Renal cortex interstitium (tissue), 11 donors: ENCODE measurements at regions not wholly inside any gene's neighbourhood (a gene's known extent, or its start where the extent isn't known, plus 50 kb on each side); places are given as distances from the start of the nearest gene placed in this dataset.
"Not testable (repeated sequence)": the region's sequence is repeated elsewhere in the genome, so short reads cannot be mapped to it uniquely, and the experiment has no call there.

ENCODE experiments used
- DNase-seq, 11 donors: peaks; one replicate each; pipeline ENCODE4 v3.0.0-alpha.2; 2013; ENCODE audit warnings: low read depth in 9 of 11, low spot score in 4 of 11; ENCODE audit errors: extremely low read depth in 1 of 11

DNA sequence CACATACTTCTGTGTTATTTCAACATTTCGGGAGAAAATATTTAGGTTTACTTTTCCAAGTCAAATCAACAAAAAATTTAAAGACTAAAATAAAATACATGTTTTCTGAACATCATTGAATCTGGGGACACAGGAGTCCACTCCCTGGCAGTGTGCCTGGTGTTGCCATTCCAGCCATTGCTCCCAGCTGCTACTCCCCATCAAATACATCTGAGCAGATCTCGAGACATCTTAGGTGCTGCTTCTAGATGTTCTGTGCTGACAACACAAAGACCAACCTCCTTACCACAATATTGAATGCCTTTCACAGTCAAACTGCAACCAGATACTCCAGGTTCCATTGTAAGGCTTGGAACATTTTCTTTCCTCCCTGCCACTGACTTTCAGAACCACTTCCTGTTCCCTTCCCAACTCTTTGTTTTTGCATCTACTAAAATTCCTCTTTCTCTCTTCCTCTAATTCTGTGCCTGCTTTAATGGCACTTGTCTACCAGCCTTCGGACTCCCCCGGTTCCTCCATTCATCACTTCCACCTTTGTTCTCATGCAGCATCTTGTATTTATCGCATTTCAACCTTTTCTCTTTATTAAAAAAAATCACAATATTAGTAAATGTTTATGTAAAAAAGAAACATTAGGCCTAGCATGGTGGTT, 81.1 kb upstream of the SLC4A7 start:
- DNase-seq: no peak

- no peak for DNase-seq
These were observed 77.4 kb upstream of the SLC4A7 start for GRCh38 chr3:27561576-27561975.

- DNase-seq: no peak
These were observed 76.4 kb upstream of the SLC4A7 start for GRCh38 chr3:27560484-27561056.

DNA sequence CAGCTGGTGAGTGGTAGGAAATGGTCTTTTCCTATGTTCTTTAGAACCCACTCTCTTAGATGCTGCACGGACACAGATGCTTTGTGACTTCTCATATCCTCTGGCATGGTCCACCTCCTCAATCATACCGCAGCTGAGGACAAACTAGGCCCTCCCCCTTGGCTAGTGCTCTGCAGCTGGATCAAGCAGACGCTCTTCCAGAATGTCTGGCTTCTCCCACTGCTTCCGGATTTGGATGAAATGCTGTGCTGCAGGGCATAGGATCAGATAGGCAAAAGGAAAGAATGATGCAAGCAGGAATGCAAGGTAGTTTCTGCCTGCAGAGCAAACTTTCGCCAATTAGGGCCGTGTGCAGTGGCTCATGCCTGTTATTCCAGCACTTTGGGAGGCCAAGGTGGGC, 75.7 kb upstream of the SLC4A7 start:
- peak in 4 of 11 donors; percentile 18 to 39 (median 32) for DNase-seq

- no peak for DNase-seq
These were observed 75.2 kb upstream of the SLC4A7 start for GRCh38 chr3:27559381-27559780.

DNA sequence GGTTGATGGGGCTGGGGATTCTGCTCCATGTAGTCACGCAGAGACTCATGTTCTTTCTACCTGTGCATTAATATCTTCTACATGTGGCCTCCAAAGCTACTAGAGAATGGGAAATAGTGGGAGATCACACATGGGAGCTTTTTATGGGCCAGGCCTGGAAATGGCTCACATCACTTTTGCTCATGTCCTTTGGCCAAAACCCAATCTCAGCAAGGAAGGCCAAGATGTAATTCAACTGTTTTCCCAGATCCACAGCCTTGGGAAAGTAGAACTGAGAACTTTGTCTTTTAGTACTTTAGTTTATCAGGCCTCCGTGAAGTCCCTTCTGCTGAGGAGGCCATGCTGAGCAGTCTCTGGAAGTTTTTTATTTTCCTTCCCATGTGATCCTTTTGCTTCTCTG, 73.2 kb upstream of the SLC4A7 start:
- no peak for DNase-seq

GRCh38 chr3:27556887-27557286, 72.7 kb upstream of the SLC4A7 start:
- DNase-seq: no peak

DNA sequence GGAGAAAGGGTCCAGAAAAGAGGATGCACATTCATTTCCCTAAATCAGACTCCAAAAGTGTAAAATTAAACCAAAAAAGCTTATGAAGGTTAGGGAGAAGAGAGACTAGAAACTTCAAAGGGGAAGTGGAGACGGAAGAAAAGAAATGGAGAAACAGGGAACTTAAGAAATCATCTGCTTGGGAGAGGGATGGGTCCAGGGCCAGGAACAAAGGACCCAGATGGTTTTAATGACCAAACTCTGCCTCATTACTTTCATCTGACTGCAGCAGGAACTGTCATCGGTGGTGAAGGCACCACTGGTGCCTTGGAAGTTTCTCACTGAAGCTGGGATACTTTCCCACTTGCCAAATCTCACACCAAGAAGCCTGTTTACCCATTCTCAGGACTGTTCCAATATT, 70.5 kb upstream of the SLC4A7 start:
- DNase-seq: no peak

DNA sequence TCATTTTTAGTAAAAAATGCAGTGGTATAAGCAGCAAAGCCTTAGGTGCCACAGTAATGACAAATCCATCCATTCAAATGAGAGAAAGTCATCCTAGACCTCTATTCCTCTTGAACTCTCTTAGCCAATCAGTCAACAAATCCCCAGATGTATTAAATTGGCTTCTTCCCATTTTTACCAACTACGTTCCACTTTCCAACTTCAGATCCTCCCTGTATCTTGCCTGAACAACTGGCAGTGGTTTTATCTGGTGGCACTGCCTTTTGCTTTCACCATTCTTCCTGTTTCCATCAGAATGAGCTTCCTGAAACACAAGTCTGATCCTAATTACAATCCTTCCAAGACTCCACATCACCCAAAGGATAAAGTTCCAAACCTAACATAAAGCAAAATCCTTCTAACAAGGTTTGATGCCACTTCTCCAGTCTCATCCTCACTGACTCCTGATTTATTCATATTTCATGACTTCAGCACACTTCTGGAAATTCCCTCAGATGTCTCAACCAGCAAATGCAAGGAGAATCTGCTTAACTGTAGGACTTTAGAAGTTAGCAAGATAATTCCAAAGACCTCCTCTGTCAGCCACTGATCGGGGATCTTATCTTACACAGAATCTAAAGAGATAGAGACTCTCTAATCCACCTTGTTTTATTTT, 69.8 kb upstream of the SLC4A7 start:
- DNase-seq: no peak

- not testable (repeated sequence) for DNase-seq
These were observed 68.5 kb upstream of the SLC4A7 start for GRCh38 chr3:27552708-27553107.

DNA sequence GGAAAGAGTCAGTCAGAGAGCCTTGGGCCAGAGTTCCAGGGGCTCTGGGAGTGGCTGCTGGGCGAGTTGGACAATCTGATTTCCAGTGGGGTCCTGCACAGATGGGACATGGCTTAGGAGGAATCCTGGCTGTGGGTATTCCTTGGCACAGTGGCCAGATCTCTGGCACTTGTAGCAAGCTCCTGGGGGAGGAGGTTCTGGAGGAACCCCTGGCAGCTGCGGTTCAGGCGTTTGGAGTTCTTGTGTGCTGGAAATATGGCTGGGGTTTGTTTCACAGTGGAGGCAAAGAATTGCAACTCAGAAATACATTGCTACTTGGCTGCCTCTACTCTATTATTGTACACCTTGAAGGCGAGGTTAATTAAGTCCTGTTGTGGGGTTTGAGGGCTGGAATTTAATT, 67.2 kb upstream of the SLC4A7 start:
- DNase-seq: not testable (repeated sequence)

DNA sequence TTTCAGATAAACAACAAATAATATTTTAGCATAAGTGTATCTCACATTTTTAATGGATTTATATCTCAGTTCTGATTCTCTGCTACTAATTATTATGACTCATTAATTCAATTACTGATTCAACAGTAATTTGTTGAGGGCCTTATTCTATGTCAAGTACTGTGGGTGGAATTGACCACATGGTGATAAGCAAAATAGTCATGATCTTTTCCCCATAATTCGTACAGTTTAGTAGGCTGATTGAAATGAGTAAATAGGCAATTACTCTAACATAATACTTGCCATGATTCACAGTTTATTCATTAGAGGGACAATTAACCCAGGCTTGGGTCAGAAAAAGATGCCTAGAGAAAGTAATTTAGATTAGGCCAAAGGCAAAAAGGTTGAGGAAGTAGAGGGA, 60.9 kb upstream of the SLC4A7 start:
- no peak for DNase-seq

GRCh38 chr3:27544372-27544865, 60.2 kb upstream of the SLC4A7 start:
- no peak for DNase-seq

DNA sequence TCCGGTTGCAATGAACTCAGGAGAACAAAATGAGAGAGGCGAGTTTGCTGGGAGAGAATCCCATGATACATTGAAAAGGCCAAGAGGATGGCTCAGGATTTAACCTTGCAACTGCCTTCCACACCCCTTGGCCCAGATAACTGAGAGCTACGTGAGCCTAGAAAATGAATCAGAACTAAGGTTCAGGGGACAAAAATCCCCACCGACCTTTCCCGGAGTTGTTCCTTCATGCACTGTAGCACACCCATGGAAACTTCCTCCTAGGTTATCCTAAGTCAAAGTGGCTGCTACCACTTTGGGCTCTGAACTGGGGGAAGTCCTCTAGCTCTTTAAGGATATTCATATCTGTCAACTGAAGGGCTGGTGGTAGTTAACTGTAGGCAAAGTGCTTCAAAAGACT, 58.3 kb upstream of the SLC4A7 start:
- no peak for DNase-seq

DNA sequence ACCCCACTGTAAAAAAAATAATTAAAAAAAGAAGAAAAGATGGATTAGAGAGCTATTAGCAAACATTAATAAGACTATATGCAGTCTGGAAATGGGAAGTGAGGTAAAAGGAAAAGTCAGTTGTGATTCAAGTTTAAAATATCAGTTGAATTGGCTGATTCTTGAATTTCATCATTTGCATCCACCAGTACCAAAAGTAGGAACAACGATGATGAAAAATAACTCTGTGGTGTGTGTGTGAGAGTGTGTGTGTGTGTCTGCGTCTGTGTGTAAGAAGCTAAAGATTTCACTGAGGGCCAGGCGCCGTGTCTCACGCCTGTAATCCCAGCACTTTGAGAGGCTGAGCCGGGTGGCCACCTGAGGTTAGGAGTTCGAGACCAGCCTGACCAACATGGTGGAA, 56.0 kb upstream of the SLC4A7 start:
- DNase-seq: no peak

DNA sequence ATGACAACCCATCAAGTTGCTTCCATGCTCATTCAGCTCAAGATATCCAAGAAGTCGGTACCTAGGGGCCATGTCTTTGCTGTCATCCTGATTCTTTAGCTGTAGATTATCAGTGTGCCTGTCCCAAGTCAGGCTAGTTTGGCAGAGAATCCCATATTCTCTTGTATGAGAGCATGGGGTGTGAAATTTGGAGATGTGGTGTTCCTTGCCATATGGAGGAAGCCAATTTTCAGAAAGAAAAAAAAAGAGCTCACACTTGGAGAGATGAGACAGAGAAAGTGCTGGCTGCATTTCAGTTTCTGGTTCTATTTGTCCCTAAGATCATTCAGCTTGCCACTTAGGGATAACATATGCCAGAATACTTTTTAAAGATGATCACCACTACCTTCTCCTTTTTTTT, 52.3 kb upstream of the SLC4A7 start:
- DNase-seq: no peak

DNA sequence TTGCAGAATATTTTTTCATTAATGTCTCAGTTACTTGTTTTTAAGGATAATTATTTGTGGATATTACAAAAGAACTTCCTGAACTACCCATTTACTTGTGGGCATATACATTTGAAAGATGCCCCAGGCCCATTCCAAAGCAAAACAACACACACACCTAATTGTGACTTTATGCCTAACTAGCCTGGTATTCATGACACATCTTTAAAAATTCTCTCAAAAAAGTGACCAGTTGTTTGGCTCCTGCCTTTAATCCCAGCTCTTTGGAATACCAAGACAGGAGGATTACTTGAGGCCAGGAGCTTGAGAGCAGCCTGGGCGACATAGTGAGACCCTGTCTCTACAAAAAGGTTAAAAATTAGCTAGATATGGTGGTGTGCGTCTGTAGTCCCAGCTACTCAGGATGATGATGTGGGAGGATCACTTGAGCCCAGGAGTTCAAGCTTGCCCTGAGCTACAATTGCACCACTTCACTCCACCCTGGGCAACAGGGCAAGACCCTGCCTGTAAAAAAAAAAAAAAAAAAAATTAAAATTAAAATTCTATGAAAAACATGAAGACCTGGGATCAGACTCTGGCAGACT, 51.7 kb upstream of the SLC4A7 start:
- no peak for DNase-seq

GRCh38 chr3:27533718-27534573, 49.8 kb upstream of the SLC4A7 start:
- no peak for DNase-seq
